ENCODE measurements at regions not wholly inside any gene's neighbourhood (a gene's known extent, or its start where the extent isn't known, plus 50 kb on each side); places are given as distances from the start of the nearest gene placed in this dataset.

GRCh38 chr11:97567801-97568200, 1178.0 kb downstream of the JRKL start:
- intact Hi-C loops (cut with micrococcal nuclease) = no loop called here
- DNase-seq (ENCODE audit: extremely low read depth in 1 of 4, low spot score in 3 of 4) = no peak
- TF ChIP-seq RB1 (IDR thresholded peaks at IDR 0.05; ENCODE audit: low read depth) (no peak), ZNF316 (IDR thresholded peaks at IDR 0.05) (peak; percentile 35; the same call in 1 of the 2 replicates)
- H3K27me3 ChIP-seq (ENCODE audit: control insufficient read depth in 2 of 2, insufficient read depth in 2 of 2, low read length in 2 of 2) = no peaks in the 10 kb centered on the region
- no peak overlapping the region for H3K4me2 ChIP-seq (ENCODE audit: insufficient read depth, low read length)
- no peaks in the 10 kb centered on the region for H3K36me3 ChIP-seq (ENCODE audit: control insufficient read depth, insufficient read depth, low read length)
- no peak overlapping the region for H3K9ac ChIP-seq (ENCODE audit: insufficient read depth in 1 of 2, low read depth in 2 of 2, low read length in 2 of 2)
- no peaks in the 10 kb centered on the region for H4K20me1 ChIP-seq (replicated peaks; ENCODE audit: control insufficient read depth, insufficient read depth, low read length)
- POLR2A ChIA-PET = no interaction called here
- H3K79me2 ChIP-seq (ENCODE audit: control insufficient read depth, insufficient read depth, low read length) = no peaks in the 10 kb centered on the region
- CTCF ChIA-PET (ENCODE audit: low intra/inter-chr PET ratio) = no interaction called here
- FAIRE-seq = no peak
- H3K9me3 ChIP-seq (replicated peaks; ENCODE audit: control insufficient read depth, insufficient read depth, low read depth, low read length) = no peaks in the 10 kb centered on the region
- no peak overlapping the region for H2AFZ ChIP-seq (ENCODE audit: low read depth, low read length)
- ATAC-seq = no peak
- in situ Hi-C loops (cut with MboI) = no loop called here
- H3K4me3 ChIP-seq = no peak overlapping the region
- no peaks in the 10 kb centered on the region for H3K4me1 ChIP-seq (replicated peaks in 1 of 2; ENCODE audit: control insufficient read depth in 2 of 2, insufficient read depth in 2 of 2, low read length in 2 of 2)
- no peak overlapping the region for H3K27ac ChIP-seq (ENCODE audit: extremely low read depth, low read depth, low read length)
- WGBS (ENCODE audit: insufficient coverage, low coverage, missing lambda C conversion rate) = 7% methylated on average over 1 of the region's 1 CpG
- H3K9me1 ChIP-seq (ENCODE audit: control insufficient read depth, insufficient read depth, low read length) = no peaks in the 10 kb centered on the region
- no TSS peak for BruUV-seq (replicated peaks)

- intact Hi-C loops (cut with micrococcal nuclease) (no loop called here), in situ Hi-C loops (cut with MboI) (no loop called here)
- Histone ChIP-seq H3K4me1 (replicated peaks in 1 of 2; ENCODE audit: control insufficient read depth in 2 of 2, insufficient read depth in 2 of 2, low read length in 2 of 2) (no peaks in the 10 kb centered on the region; a peak in 1 of 5 replicates), H3K4me2 (ENCODE audit: insufficient read depth, low read length) (no peak overlapping the region), H4K20me1 (replicated peaks; ENCODE audit: control insufficient read depth, insufficient read depth, low read length) (no peaks in the 10 kb centered on the region), H2AFZ (ENCODE audit: low read depth, low read length) (no peak overlapping the region), H3K27me3 (ENCODE audit: control insufficient read depth in 2 of 2, insufficient read depth in 2 of 2, low read length in 2 of 2) (no peaks in the 10 kb centered on the region), H3K9ac (ENCODE audit: insufficient read depth in 1 of 2, low read depth in 2 of 2, low read length in 2 of 2) (no peak overlapping the region), H3K36me3 (ENCODE audit: control insufficient read depth, insufficient read depth, low read length) (no peaks in the 10 kb centered on the region), H3K4me3 (no peak overlapping the region), H3K9me1 (ENCODE audit: control insufficient read depth, insufficient read depth, low read length) (no peaks in the 10 kb centered on the region), H3K79me2 (ENCODE audit: control insufficient read depth, insufficient read depth, low read length) (no peaks in the 10 kb centered on the region), H3K9me3 (replicated peaks; ENCODE audit: control insufficient read depth, insufficient read depth, low read depth, low read length) (no peaks in the 10 kb centered on the region), H3K27ac (ENCODE audit: extremely low read depth, low read depth, low read length) (no peak overlapping the region)
- DNase-seq (ENCODE audit: extremely low read depth in 1 of 4, low spot score in 3 of 4) (no peak), FAIRE-seq (no peak), ATAC-seq (no peak)
- 12% methylated on average over 3 of the region's 3 CpGs for WGBS (ENCODE audit: insufficient coverage, low coverage, missing lambda C conversion rate)
- no TSS peak for BruUV-seq (replicated peaks)
- ChIA-PET POLR2A (no interaction called here), CTCF (ENCODE audit: low intra/inter-chr PET ratio) (no interaction called here)
- TF ChIP-seq KDM5B (IDR thresholded peaks at IDR 0.05; ENCODE audit: insufficient replicate concordance, low read depth, low read length) (no peak), SAFB2 (IDR thresholded peaks at IDR 0.05; ENCODE audit: borderline replicate concordance, low read depth, low read length, severe bottlenecking) (no peak), ZC3H8 (IDR thresholded peaks at IDR 0.05) (no peak), ZNF668 (CRISPR knock-in tag; IDR thresholded peaks at IDR 0.05) (no peak), PBX2 (CRISPR knock-in tag; IDR thresholded peaks at IDR 0.05; ENCODE audit: low read depth) (no peak), PBX2 (tag; conservative IDR thresholded peaks at IDR 0.05; ENCODE audit: low read depth) (no peak), ZNF75A (CRISPR knock-in tag; IDR thresholded peaks at IDR 0.05) (no peak), CBX5 (IDR thresholded peaks at IDR 0.05; ENCODE audit: borderline replicate concordance, low read depth) (no peak)
- TF ChIP-seq, protein P1, sequence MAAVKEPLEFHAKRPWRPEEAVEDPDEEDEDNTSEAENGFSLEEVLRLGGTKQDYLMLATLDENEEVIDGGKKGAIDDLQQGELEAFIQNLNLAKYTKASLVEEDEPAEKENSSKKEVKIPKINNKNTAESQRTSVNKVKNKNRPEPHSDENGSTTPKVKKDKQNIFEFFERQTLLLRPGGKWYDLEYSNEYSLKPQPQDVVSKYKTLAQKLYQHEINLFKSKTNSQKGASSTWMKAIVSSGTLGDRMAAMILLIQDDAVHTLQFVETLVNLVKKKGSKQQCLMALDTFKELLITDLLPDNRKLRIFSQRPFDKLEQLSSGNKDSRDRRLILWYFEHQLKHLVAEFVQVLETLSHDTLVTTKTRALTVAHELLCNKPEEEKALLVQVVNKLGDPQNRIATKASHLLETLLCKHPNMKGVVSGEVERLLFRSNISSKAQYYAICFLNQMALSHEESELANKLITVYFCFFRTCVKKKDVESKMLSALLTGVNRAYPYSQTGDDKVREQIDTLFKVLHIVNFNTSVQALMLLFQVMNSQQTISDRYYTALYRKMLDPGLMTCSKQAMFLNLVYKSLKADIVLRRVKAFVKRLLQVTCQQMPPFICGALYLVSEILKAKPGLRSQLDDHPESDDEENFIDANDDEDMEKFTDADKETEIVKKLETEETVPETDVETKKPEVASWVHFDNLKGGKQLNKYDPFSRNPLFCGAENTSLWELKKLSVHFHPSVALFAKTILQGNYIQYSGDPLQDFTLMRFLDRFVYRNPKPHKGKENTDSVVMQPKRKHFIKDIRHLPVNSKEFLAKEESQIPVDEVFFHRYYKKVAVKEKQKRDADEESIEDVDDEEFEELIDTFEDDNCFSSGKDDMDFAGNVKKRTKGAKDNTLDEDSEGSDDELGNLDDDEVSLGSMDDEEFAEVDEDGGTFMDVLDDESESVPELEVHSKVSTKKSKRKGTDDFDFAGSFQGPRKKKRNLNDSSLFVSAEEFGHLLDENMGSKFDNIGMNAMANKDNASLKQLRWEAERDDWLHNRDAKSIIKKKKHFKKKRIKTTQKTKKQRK (IDR thresholded peaks at IDR 0.05; ENCODE audit: borderline replicate concordance, low read depth, low read length) = no peak
Measured at GRCh38 chr11:97570636-97571035, 1180.8 kb downstream of the JRKL start.

Measured in K562 (cell line).